ENCODE measurements at regions not wholly inside any gene's neighbourhood (a gene's known extent, or its start where the extent isn't known, plus 50 kb on each side); places are given as distances from the start of the nearest gene placed in this dataset.

GRCh38 chr7:109890622-109891021 lies 1200.3 kb upstream of the LRRN3 start:
- Histone ChIP-seq H3K4me1 (ENCODE audit: insufficient read depth, low read length, severe bottlenecking) (no peaks in the 10 kb centered on the region), H3K4me2 (ENCODE audit: low read length) (no peak overlapping the region), H3K27me3 (ENCODE audit: insufficient read depth, low read length) (no peaks in the 10 kb centered on the region), H4K20me1 (ENCODE audit: insufficient read depth, low read length) (no peaks in the 10 kb centered on the region), H2AFZ (ENCODE audit: low read length) (no peak overlapping the region), H3K36me3 (ENCODE audit: insufficient read depth, low read length) (no peaks in the 10 kb centered on the region), H3F3A (ENCODE audit: insufficient read depth, low read length) (no peaks in the 10 kb centered on the region), H3K27ac (ENCODE audit: low read depth, low read length, poor library complexity, severe bottlenecking) (no peak overlapping the region), H3K9me3 (ENCODE audit: low read length) (no peaks in the 10 kb centered on the region), H3K4me3 (ENCODE audit: low read depth, low read length, poor library complexity, severe bottlenecking) (no peak overlapping the region), H3K9ac (ENCODE audit: low read length) (no peak overlapping the region), H3K9me2 (ENCODE audit: low read depth, low read length) (no peaks in the 10 kb centered on the region; the same call in 1 of the 2 replicates), H3K79me2 (ENCODE audit: insufficient read depth, low read length) (no peaks in the 10 kb centered on the region)
- no peak for TF ChIP-seq CTCF (IDR thresholded peaks at IDR 0.05; ENCODE audit: low read length)
- no peak for TF ChIP-seq EZH2 (IDR thresholded peaks at IDR 0.05; ENCODE audit: borderline replicate concordance, low read length)

GRCh38 chr7:109893231-109893630 lies 1197.7 kb upstream of the LRRN3 start:
- no peaks in the 10 kb centered on the region for H3F3A ChIP-seq (ENCODE audit: insufficient read depth, low read length)
- TF ChIP-seq CTCF (IDR thresholded peaks at IDR 0.05; ENCODE audit: low read length): no peak
- TF ChIP-seq EZH2 (IDR thresholded peaks at IDR 0.05; ENCODE audit: borderline replicate concordance, low read length): no peak
- no peak overlapping the region for H3K4me3 ChIP-seq (ENCODE audit: low read depth, low read length, poor library complexity, severe bottlenecking)
- no peaks in the 10 kb centered on the region for H3K79me2 ChIP-seq (ENCODE audit: insufficient read depth, low read length)
- no peaks in the 10 kb centered on the region for H3K4me1 ChIP-seq (ENCODE audit: insufficient read depth, low read length, severe bottlenecking)
- no peaks in the 10 kb centered on the region for H3K27me3 ChIP-seq (ENCODE audit: insufficient read depth, low read length)
- H4K20me1 ChIP-seq (ENCODE audit: insufficient read depth, low read length): no peaks in the 10 kb centered on the region
- peaks cover 3% of the 10 kb centered on the region; the same call in 1 of the 2 replicates for H3K9me2 ChIP-seq (ENCODE audit: low read depth, low read length)
- no peak overlapping the region for H2AFZ ChIP-seq (ENCODE audit: low read length)
- H3K27ac ChIP-seq (ENCODE audit: low read depth, low read length, poor library complexity, severe bottlenecking): no peak overlapping the region
- H3K9me3 ChIP-seq (ENCODE audit: low read length): no peaks in the 10 kb centered on the region
- H3K4me2 ChIP-seq (ENCODE audit: low read length): no peak overlapping the region
- no peaks in the 10 kb centered on the region for H3K36me3 ChIP-seq (ENCODE audit: insufficient read depth, low read length)
- no peak overlapping the region for H3K9ac ChIP-seq (ENCODE audit: low read length)

GRCh38 chr7:109895536-109895935 lies 1195.4 kb upstream of the LRRN3 start:
- no peaks in the 10 kb centered on the region for H3K79me2 ChIP-seq (ENCODE audit: insufficient read depth, low read length)
- H3K9me3 ChIP-seq (ENCODE audit: low read length): no peaks in the 10 kb centered on the region
- no peak overlapping the region for H2AFZ ChIP-seq (ENCODE audit: low read length)
- no peaks in the 10 kb centered on the region for H4K20me1 ChIP-seq (ENCODE audit: insufficient read depth, low read length)
- no peak overlapping the region for H3K4me3 ChIP-seq (ENCODE audit: low read depth, low read length, poor library complexity, severe bottlenecking)
- H3K4me1 ChIP-seq (ENCODE audit: insufficient read depth, low read length, severe bottlenecking): no peaks in the 10 kb centered on the region
- H3K27me3 ChIP-seq (ENCODE audit: insufficient read depth, low read length): no peaks in the 10 kb centered on the region
- no peak overlapping the region for H3K4me2 ChIP-seq (ENCODE audit: low read length)
- no peaks in the 10 kb centered on the region for H3K36me3 ChIP-seq (ENCODE audit: insufficient read depth, low read length)
- peaks cover 3% of the 10 kb centered on the region; the same call in 1 of the 2 replicates for H3K9me2 ChIP-seq (ENCODE audit: low read depth, low read length)
- TF ChIP-seq EZH2 (IDR thresholded peaks at IDR 0.05; ENCODE audit: borderline replicate concordance, low read length) (no peak), CTCF (IDR thresholded peaks at IDR 0.05; ENCODE audit: low read length) (no peak)
- no peaks in the 10 kb centered on the region for H3F3A ChIP-seq (ENCODE audit: insufficient read depth, low read length)
- no peak overlapping the region for H3K27ac ChIP-seq (ENCODE audit: low read depth, low read length, poor library complexity, severe bottlenecking)
- H3K9ac ChIP-seq (ENCODE audit: low read length): no peak overlapping the region
